HG02840 (cell line): ENCODE measurements at regions not wholly inside any gene's neighbourhood (a gene's known extent, or its start where the extent isn't known, plus 50 kb on each side); places are given as distances from the start of the nearest gene placed in this dataset.

Experiments
- ATAC-seq: cut with Tn5 transposase; IDR thresholded peaks from one replicate; pipeline ENCODE4 v1.9.1; 2021; ENCODE audit warnings: mild to moderate bottlenecking, moderate library complexity, moderate number of reproducible peaks; ENCODE audit not compliant: unreplicated experiment, low FRiP score

DNA sequence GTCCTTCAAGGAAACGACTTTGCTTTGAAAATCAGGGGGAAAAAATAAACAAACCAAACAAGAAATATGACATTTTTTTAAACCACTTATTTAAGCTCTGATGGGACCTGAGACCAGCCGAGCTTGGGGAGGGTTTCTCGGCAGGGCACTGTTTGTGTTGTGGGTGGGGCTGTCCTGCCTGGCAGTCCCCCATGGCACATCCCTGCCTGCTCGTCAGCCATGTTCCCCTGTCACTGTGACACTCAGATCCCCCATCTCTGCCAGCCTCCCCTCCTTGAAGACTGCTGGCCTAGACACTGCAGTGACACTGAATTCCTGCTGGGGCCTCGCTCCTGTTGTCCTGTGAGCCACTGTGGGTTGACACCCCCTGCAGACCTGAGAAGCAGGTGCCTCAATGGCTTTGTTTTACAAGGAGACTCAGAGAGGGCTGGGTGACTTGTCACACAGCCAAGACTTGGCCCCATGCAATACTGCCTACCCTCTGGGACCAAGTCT lies 95.1 kb upstream of the PTPN1 start:
- ATAC-seq, result no peak

GRCh38 chr20:50415516-50416268 lies 94.5 kb upstream of the PTPN1 start:
- ATAC-seq, result no peak

GRCh38 chr20:50416269-50417022 lies 93.7 kb upstream of the PTPN1 start:
- no peak for ATAC-seq

- ATAC-seq, result no peak
Measured at GRCh38 chr20:50417023-50417329, 93.2 kb upstream of the PTPN1 start.

GRCh38 chr20:50417484-50418235 lies 92.5 kb upstream of the PTPN1 start:
- no peak for ATAC-seq

DNA sequence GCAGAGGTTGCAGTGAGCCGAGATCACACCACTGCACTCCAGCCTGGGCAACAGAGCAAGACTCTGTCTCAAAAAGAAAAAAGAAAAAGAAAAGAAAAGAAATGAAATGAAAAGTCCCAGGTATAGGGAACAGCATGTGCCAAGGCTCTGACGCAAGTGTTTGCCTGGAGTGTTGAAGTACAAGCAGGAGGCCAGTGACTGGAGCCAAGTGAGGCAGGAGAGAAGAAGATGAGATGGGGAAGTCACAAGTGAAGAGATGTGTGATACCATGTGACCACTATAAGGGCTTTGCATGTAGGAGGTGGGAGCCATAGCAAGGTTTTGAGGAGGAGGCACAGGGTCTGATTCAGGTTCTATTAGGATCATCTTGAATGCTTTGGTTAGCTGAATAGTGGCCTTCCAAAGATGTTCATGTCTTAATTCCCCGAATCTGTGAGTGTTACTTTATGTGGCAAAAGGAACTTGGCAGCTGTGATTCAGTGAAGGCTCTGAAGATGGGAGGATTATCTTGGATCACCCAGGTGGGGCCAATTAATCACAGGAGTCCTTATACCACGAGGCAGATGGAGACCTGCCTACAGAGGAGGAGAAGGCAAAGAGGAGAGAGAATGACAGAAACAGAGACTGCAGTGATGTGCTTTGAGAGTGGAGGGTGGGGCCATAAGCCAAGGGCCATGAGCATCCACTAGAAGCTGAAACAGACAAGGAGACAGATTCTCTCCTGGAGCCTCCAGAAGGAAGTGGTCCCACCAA lies 91.1 kb upstream of the PTPN1 start:
- ATAC-seq, result no peak

DNA sequence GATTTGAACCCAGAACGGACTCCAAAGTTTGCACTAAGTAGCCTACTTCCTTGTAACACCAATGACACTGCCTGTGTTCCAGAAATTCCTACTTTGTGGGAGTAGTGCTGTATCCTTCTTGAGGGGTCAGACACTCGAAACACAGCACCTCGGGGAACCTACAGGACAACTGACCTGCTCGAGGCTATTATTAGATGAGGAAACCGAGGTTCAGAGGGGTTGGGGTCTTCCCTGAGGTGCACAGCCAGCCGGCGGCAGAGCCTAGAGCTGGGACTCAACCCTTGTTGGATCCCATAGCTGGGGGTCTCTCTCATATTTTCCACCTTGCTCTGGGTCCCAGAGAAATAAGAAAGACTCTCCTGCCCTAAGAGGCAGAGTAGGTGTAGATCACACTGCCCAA lies 89.8 kb upstream of the PTPN1 start:
- no peak for ATAC-seq

- no peak for ATAC-seq
Measured at GRCh38 chr20:50421356-50422340, 88.5 kb upstream of the PTPN1 start.

DNA sequence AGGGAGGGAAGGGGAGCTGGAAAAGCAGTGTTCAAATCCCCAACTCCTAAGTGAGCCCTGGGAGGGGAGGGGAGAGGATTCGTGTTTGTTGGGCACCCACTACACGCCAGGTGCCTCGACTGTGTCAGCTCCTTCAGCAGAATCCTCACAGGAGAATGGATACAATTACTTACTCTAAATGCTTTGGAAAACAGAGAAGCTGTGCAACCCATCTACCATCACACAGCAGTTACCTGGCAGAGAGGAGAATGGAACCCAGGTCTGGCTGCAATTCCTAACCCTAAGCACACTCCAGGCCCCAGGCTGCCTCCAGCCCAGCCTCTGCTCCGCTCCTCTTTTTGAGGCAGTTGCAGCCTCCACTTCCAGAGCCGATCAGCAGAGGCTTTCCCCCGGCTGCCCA lies 86.4 kb upstream of the PTPN1 start:
- no peak for ATAC-seq

- ATAC-seq, result no peak
Measured at GRCh38 chr20:50425076-50425475, 85.1 kb upstream of the PTPN1 start.

GRCh38 chr20:50426866-50427718 lies 83.1 kb upstream of the PTPN1 start:
- no peak for ATAC-seq

DNA sequence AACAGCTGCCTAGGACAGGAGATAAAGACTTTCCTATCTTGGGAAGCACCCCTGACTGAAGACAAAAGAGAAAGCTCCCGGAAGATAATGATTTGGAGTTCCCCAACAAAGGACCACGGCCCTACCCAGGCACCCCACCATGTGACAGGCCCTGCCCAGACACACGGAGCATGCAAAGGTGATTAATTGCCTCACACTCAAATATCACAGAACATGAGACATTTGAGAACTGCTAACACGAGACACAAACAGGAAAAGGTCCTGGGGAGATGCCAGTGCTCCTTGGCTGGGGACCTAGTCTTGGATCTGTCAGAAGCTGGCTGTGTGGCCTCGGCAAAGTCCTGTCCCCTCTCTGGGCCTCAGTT lies 82.5 kb upstream of the PTPN1 start:
- no peak for ATAC-seq

DNA sequence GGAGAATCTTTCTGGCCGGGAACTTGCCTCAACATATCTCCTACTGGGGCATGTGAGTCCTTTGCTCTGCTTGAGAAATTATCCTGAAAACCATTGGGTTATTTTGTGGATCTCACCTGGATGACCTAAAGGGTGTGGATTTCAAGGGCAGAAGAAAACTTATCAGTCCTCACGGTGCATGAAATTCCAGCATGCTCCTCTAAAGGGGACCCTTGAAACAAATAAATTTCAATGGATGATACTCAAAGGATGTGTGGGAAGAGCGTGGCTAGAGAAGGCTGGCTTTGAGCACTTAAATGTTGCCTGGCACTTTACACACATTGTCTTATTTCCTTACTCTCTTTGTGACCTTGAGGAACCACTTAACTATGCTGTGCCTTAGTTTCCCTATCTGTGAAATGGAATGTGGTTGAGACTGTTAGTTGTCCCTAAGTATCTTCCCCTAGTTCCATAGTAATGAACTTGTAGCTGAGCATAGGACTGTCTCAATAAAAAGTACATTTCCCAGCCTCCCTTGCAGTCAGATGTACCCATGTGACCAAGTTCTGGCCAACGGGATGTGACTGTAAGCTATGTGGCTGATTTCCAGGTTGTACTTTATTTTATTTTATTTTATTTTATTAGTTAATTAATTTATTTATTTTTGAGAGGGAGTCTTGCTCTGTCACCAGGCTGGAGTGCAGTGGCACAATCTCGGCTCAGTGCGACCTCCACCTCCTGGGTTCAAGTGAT lies 81.9 kb upstream of the PTPN1 start:
- no peak for ATAC-seq

DNA sequence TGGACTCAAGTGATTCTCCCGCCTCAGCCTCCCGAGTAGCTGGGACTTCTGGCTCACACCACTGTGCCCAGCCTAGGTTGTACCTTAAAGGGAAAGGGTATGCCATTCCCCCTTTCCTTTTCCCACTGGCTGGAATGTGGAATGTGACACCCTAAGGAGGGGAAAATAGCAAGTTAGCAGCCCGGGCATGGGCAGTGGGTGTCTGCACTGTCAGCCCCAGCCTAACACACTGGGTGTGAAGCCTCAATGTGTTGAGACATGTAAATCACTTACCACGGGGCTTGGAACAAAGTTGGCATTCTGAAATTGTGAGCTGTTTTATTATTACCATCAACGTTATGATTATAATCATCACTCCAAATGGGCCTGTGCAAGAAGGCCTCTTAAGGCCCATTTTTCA lies 80.8 kb upstream of the PTPN1 start:
- no peak for ATAC-seq

DNA sequence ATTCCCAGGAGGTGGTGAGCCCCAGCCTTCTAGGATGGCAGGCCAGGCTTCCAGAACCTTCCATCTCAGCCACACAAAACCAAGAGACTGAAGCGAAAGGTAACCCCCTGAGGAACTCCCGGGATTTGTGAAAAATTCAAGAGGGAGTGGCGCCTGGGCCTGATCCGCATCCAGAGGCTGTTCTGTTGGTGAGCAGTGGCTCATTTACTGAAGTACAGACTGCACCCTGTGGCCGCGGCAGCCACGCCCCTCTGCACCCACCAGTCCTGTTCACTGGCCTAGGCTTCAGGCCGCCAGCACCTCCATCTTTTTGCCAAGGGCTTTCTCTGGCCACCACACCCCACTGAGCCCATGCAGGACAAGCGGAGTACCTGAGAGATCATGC lies 79.1 kb upstream of the PTPN1 start:
- ATAC-seq, result no peak

- ATAC-seq, result no peak
Measured at GRCh38 chr20:50433001-50433761, 77.0 kb upstream of the PTPN1 start.

- ATAC-seq, result no peak
Measured at GRCh38 chr20:50434321-50434652, 75.9 kb upstream of the PTPN1 start.
